Kidney capillary endothelial cell (primary cell): ENCODE measurements at regions not wholly inside any gene's neighbourhood (a gene's known extent, or its start where the extent isn't known, plus 50 kb on each side); places are given as distances from the start of the nearest gene placed in this dataset.

ENCODE experiments used
- DNase-seq: peaks from one replicate; pipeline ENCODE4 v3.0.0-alpha.2; 2018; ENCODE audit warnings: low spot score

GRCh38 chr12:107553211-107553765 lies 132.3 kb upstream of the PWP1 start:
- no peak for DNase-seq

GRCh38 chr12:107554941-107555340 lies 130.7 kb upstream of the PWP1 start:
- no peak for DNase-seq

GRCh38 chr12:107557026-107557425 lies 128.6 kb upstream of the PWP1 start:
- DNase-seq: no peak

GRCh38 chr12:107557589-107558100 lies 128.0 kb upstream of the PWP1 start:
- DNase-seq: no peak

- no peak for DNase-seq
Observed at GRCh38 chr12:107558141-107558815, 127.3 kb upstream of the PWP1 start.

- no peak for DNase-seq
Observed at GRCh38 chr12:107558816-107559382, 126.7 kb upstream of the PWP1 start.

GRCh38 chr12:107560165-107560898 lies 125.3 kb upstream of the PWP1 start:
- DNase-seq: peak; percentile 12

GRCh38 chr12:107560899-107561285 lies 124.7 kb upstream of the PWP1 start:
- no peak for DNase-seq

GRCh38 chr12:107564946-107565345 lies 120.7 kb upstream of the PWP1 start:
- DNase-seq: peak; percentile 35

GRCh38 chr12:107565551-107565950 lies 120.0 kb upstream of the PWP1 start:
- DNase-seq: no peak

GRCh38 chr12:107567876-107568619 lies 117.6 kb upstream of the PWP1 start:
- no peak for DNase-seq

GRCh38 chr12:107568718-107569117 lies 116.9 kb upstream of the PWP1 start:
- DNase-seq: no peak

GRCh38 chr12:107570721-107571120 lies 114.9 kb upstream of the PWP1 start:
- DNase-seq: peak; percentile 30

GRCh38 chr12:107571492-107571891 lies 114.1 kb upstream of the PWP1 start:
- no peak for DNase-seq

GRCh38 chr12:107574691-107575090 lies 110.9 kb upstream of the PWP1 start:
- DNase-seq: no peak

- no peak for DNase-seq
Observed at GRCh38 chr12:107580750-107581618, 104.6 kb upstream of the PWP1 start.

GRCh38 chr12:107581619-107582015 lies 104.0 kb upstream of the PWP1 start:
- DNase-seq: no peak

- DNase-seq: no peak
Observed at GRCh38 chr12:107583551-107583950, 102.0 kb upstream of the PWP1 start.

GRCh38 chr12:107584563-107584962 lies 101.0 kb upstream of the PWP1 start:
- DNase-seq: no peak

GRCh38 chr12:107586256-107586970 lies 99.2 kb upstream of the PWP1 start:
- DNase-seq: no peak
